PC-9 (cell line): ENCODE measurements at regions not wholly inside any gene's neighbourhood (a gene's known extent, or its start where the extent isn't known, plus 50 kb on each side); places are given as distances from the start of the nearest gene placed in this dataset.

ENCODE experiments used
- BruUV-seq: library from RNA; stranded (reverse); fragments of 400-500 nt; replicated peaks from 2 replicates; lab custom pipeline; 2021; lab: Mats Ljungman, UMichigan
- CTCF ChIA-PET: fragments of 300-600 bp; sonication (Branson Sonifier 250); formaldehyde crosslinking; loops from one replicate; lab custom pipeline; 2022; ENCODE audit warnings: antibody characterized with exemption; lab: Charles Lee
- POLR2A ChIA-PET: fragments of 300-600 bp; sonication (Branson Sonifier 250); formaldehyde crosslinking; loops from one replicate; lab custom pipeline; 2022; ENCODE audit warnings: antibody characterized with exemption; ENCODE audit not compliant: unreplicated experiment; lab: Charles Lee
- DNase-seq, 2 experiments: peaks; one replicate each; pipeline versions ENCODE4 v3.0.0 to v3.0.0-alpha.2; 2015 to 2022; ENCODE audit warnings: mixed read lengths in 1 of 2
- H2AFZ ChIP-seq: fragments of 200-600 bp; sonication (generic); 2 replicates; pipeline ENCODE4 v1.8.1; 2017; ENCODE audit warnings: antibody characterized with exemption
- H3F3A ChIP-seq: fragments of 200-600 bp; sonication (generic); 2 replicates; pipeline ENCODE4 v1.8.1; 2017; ENCODE audit warnings: antibody characterized with exemption, mild to moderate bottlenecking, low read depth; ENCODE audit not compliant: insufficient read depth
- H3K27ac ChIP-seq: fragments of 200-600 bp; sonication (generic); 2 replicates; pipeline ENCODE4 v1.6.1; 2016; ENCODE audit warnings: mixed run types
- H3K27me3 ChIP-seq: fragments of 200-600 bp; sonication (generic); 2 replicates; pipeline ENCODE4 v1.6.1; 2016; ENCODE audit warnings: low read depth, mixed run types; ENCODE audit not compliant: insufficient read depth
- H3K36me3 ChIP-seq: fragments of 200-600 bp; sonication (generic); 2 replicates; pipeline ENCODE4 v1.6.1; 2016; ENCODE audit warnings: low read depth, mixed run types
- H3K4me1 ChIP-seq: fragments of 200-600 bp; sonication (generic); replicated peaks from 2 replicates; pipeline ENCODE4 v1.6.1; 2016; ENCODE audit warnings: mixed run types; ENCODE audit not compliant: insufficient read depth
- H3K4me2 ChIP-seq: fragments of 200-600 bp; sonication (generic); 2 replicates; pipeline ENCODE4 v1.6.1; 2017; ENCODE audit warnings: mixed run types
- H3K4me3 ChIP-seq: fragments of 200-600 bp; sonication (generic); 2 replicates; pipeline ENCODE4 v1.6.1; 2016; ENCODE audit warnings: mixed run types
- H3K79me2 ChIP-seq: fragments of 200-600 bp; sonication (generic); 2 replicates; pipeline ENCODE4 v1.6.1; 2017; ENCODE audit warnings: low read depth, mixed run types
- H3K9me2 ChIP-seq: fragments of 200-600 bp; sonication (generic); 2 replicates; pipeline ENCODE4 v1.8.1; 2017; ENCODE audit warnings: mild to moderate bottlenecking; ENCODE audit not compliant: insufficient read depth
- H3K9me3 ChIP-seq: fragments of 200-600 bp; sonication (generic); 2 replicates; pipeline ENCODE4 v1.8.1; 2016; ENCODE audit warnings: low read depth; ENCODE audit not compliant: insufficient read depth
- H4K20me1 ChIP-seq: fragments of 200-600 bp; sonication (generic); 2 replicates; pipeline ENCODE4 v1.8.1; 2017; ENCODE audit not compliant: insufficient read depth
- EZH2 ChIP-seq: fragments of 200-600 bp; sonication (generic); IDR thresholded peaks from 2 replicates; pipeline ENCODE4 v1.8.0; 2017; ENCODE audit warnings: antibody characterized with exemption, low read depth
- intact Hi-C: fragments of 100-400 bp; cut with micrococcal nuclease; formaldehyde crosslinking; loops from one replicate; pipeline ENCODE4 v1.10.0; 2022; ENCODE audit not compliant: unreplicated experiment
- TF ChIP-seq, protein P1 (sequence below): fragments of 200-600 bp; sonication (generic); conservative IDR thresholded peaks from 2 replicates; pipeline ENCODE4 v1.6.1; 2017; ENCODE audit warnings: mixed run types, antibody characterized with exemption, mild to moderate bottlenecking, moderate library complexity

- Histone ChIP-seq H3K36me3 (no peaks in the 10 kb centered on the region), H3F3A (no peaks in the 10 kb centered on the region), H3K9me2 (no peaks in the 10 kb centered on the region), H3K27me3 (no peaks in the 10 kb centered on the region), H3K4me2 (no peak overlapping the region), H3K9me3 (no peaks in the 10 kb centered on the region), H4K20me1 (no peaks in the 10 kb centered on the region), H2AFZ (no peak overlapping the region), H3K4me1 (no peaks in the 10 kb centered on the region), H3K79me2 (no peaks in the 10 kb centered on the region), H3K4me3 (no peak overlapping the region), H3K27ac (no peak overlapping the region)
- ChIA-PET POLR2A (no interaction called here), CTCF (no interaction called here)
- no peak for DNase-seq
- no TSS peak for BruUV-seq
- TF ChIP-seq, protein P1, sequence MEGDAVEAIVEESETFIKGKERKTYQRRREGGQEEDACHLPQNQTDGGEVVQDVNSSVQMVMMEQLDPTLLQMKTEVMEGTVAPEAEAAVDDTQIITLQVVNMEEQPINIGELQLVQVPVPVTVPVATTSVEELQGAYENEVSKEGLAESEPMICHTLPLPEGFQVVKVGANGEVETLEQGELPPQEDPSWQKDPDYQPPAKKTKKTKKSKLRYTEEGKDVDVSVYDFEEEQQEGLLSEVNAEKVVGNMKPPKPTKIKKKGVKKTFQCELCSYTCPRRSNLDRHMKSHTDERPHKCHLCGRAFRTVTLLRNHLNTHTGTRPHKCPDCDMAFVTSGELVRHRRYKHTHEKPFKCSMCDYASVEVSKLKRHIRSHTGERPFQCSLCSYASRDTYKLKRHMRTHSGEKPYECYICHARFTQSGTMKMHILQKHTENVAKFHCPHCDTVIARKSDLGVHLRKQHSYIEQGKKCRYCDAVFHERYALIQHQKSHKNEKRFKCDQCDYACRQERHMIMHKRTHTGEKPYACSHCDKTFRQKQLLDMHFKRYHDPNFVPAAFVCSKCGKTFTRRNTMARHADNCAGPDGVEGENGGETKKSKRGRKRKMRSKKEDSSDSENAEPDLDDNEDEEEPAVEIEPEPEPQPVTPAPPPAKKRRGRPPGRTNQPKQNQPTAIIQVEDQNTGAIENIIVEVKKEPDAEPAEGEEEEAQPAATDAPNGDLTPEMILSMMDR: no peak
- TF ChIP-seq EZH2: no peak
- intact Hi-C loops: no loop called here
Observed at GRCh38 chr16:13503960-13504635, 415.9 kb upstream of the ERCC4 start.

DNA sequence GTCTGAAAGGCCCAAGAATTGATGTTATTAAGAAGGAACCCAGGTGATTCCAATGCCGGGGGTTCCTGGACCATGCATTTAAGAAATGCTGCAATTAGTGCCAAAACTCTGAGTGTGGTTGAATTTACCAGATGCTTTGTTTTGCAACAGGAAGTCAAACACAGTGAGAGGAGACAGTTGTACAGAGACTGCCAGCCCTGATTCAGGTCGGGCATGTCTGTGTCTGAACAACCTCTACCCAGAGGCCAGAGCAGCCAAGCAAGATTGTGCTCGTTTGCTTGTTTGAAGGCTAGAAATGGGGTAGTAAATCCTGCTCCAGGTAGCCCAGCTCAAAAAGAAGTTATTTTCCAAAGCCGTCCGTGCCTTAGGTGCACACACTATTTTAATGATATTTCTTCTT is 412.4 kb upstream of the ERCC4 start:
- Histone ChIP-seq H3K4me1 (no peaks in the 10 kb centered on the region), H3K36me3 (no peaks in the 10 kb centered on the region), H3K9me2 (no peaks in the 10 kb centered on the region), H3K9me3 (no peaks in the 10 kb centered on the region), H3K79me2 (no peaks in the 10 kb centered on the region), H3K4me3 (no peak overlapping the region), H3F3A (no peaks in the 10 kb centered on the region), H3K27ac (no peak overlapping the region), H3K27me3 (no peaks in the 10 kb centered on the region), H2AFZ (no peak overlapping the region), H4K20me1 (no peaks in the 10 kb centered on the region), H3K4me2 (no peak overlapping the region)
- no peak for DNase-seq
- ChIA-PET CTCF (no interaction called here), POLR2A (no interaction called here)
- no peak for TF ChIP-seq EZH2
- TF ChIP-seq, protein P1: no peak
- intact Hi-C loops: no loop called here
- BruUV-seq: no TSS peak

DNA sequence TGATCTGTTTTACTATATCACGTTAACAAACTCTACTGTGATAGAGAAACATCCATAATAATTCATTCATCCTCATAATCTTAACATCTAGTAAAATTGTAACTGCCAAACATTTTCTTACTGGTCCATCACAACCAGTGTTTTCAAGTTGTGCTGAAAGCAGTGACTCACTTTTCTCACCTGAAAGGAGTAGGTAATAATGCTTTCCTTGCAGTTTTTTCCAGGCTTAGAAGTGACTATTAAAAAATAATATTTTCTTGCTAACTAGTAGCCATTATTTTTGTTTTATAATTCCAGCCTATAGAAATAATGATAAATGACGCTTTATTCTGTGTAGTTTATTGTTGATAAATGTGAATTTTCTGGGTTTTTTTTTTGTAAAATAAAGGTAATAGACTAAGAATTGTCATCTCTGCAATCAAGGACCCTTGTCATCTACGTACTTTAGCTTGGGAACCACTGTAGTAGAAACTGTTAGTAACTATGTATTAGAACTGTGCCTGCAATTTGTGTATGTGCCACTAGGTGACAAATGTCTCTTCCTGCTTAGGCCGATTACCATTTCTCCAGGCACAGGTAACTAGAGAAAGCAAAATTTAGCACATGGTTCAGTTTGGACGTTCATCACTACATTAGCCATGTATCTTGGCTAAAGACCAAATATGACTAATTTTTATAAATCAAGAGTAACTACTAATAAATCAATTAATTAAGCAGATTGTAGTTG is 409.4 kb upstream of the ERCC4 start:
- DNase-seq: no peak
- H3K9me2 ChIP-seq: no peaks in the 10 kb centered on the region
- H3K79me2 ChIP-seq: no peaks in the 10 kb centered on the region
- no peaks in the 10 kb centered on the region for H3K4me1 ChIP-seq
- H3F3A ChIP-seq: no peaks in the 10 kb centered on the region
- no peaks in the 10 kb centered on the region for H3K36me3 ChIP-seq
- no peak overlapping the region for H3K4me2 ChIP-seq
- H3K27ac ChIP-seq: no peak overlapping the region
- TF ChIP-seq, protein P1: peak; percentile 49
- no peak for TF ChIP-seq EZH2
- no peak overlapping the region for H3K4me3 ChIP-seq
- CTCF ChIA-PET: no interaction called here
- 0 out of 2 replicates have a peak, but pooled peaks cover 3% of the 10 kb centered on the region for H3K9me3 ChIP-seq
- H2AFZ ChIP-seq: no peak overlapping the region
- no TSS peak for BruUV-seq
- intact Hi-C loops: no loop called here
- H4K20me1 ChIP-seq: no peaks in the 10 kb centered on the region
- no peaks in the 10 kb centered on the region for H3K27me3 ChIP-seq
- POLR2A ChIA-PET: no interaction called here
